Kidney (tissue), 13 donors: ENCODE measurements at regions not wholly inside any gene's neighbourhood (a gene's known extent, or its start where the extent isn't known, plus 50 kb on each side); places are given as distances from the start of the nearest gene placed in this dataset.

Source experiments
- DNase-seq, 5 donors: peaks; one replicate each; pipeline ENCODE4 v3.0.0-alpha.2; 2013 to 2020
- FAIRE-seq: peaks from 2 replicates; lab custom pipeline; 2012; peaks lifted over from hg19 to GRCh38; lab: Jason Lieb, UNC
- H3K27ac ChIP-seq, 2 donors: one replicate each; pipeline ENCODE4 v1.7.0; 2013; ENCODE audit warnings: low read depth in 2 of 2, low read length in 2 of 2, inconsistent platforms in 1 of 2
- H3K27me3 ChIP-seq: one replicate; pipeline ENCODE4 v1.7.1; 2013; ENCODE audit warnings: low read length, inconsistent platforms; ENCODE audit not compliant: control insufficient read depth, insufficient read depth
- H3K36me3 ChIP-seq, 3 donors: one replicate each; pipeline versions ENCODE4 v1.7.0 to v1.7.1; 2013; ENCODE audit warnings: low read length in 3 of 3, control low read depth in 1 of 3, inconsistent platforms in 1 of 3; ENCODE audit not compliant: insufficient read depth in 3 of 3, control insufficient read depth in 2 of 3
- H3K4me1 ChIP-seq, 3 donors: one replicate each; pipeline versions ENCODE4 v1.7.0 to v1.7.1; 2013; ENCODE audit warnings: low read length in 3 of 3, inconsistent platforms in 1 of 3, low read depth in 1 of 3; ENCODE audit not compliant: control insufficient read depth in 2 of 3, insufficient read depth in 2 of 3
- H3K4me3 ChIP-seq, 3 donors: one replicate each; pipeline versions ENCODE4 v1.7.0 to v1.8.1; 2013; ENCODE audit warnings: low read length in 3 of 3, control low read depth in 1 of 3, inconsistent platforms in 1 of 3
- H3K9ac ChIP-seq, 3 donors: one replicate each; pipeline versions ENCODE4 v1.7.0 to v1.7.1; 2013; ENCODE audit warnings: low read length in 3 of 3, control low read depth in 1 of 3, inconsistent platforms in 1 of 3
- H3K9me3 ChIP-seq, 3 donors: one replicate each; pipeline versions ENCODE4 v1.7.0 to v1.7.1; 2013; ENCODE audit warnings: low read length in 3 of 3, control low read depth in 1 of 3, inconsistent platforms in 1 of 3; ENCODE audit not compliant: control insufficient read depth in 2 of 3, insufficient read depth in 1 of 3
- CTCF ChIP-seq: IDR thresholded peaks from 3 replicates; pipeline ENCODE4 v1.5.1; 2012; ENCODE audit warnings: mild to moderate bottlenecking, moderate library complexity, borderline replicate concordance; ENCODE audit not compliant: insufficient read depth; ENCODE audit errors: extremely low read depth
- intact Hi-C: fragments of 100-400 bp; cut with DNase I; formaldehyde crosslinking; loops from one replicate; pipeline ENCODE4 v1.11.1; 2022
- donor health status: control.
- donor health status: control.
- donor health status: control.
- donor health status: control.
- donor health status: control.
- donor health status: DM: yes; HTN: yes; CAD: no.
- donor health status: Normal renal cell carcinoma (clear cell type).

- no peak overlapping the region for H3K4me3 ChIP-seq
- no peaks in the 10 kb centered on the region for H3K27me3 ChIP-seq
- H3K27ac ChIP-seq = no peak overlapping the region
- H3K9ac ChIP-seq = no peak overlapping the region
- TF ChIP-seq CTCF = no peak
- H3K9me3 ChIP-seq = no peaks in the 10 kb centered on the region
- FAIRE-seq (no peak), DNase-seq (no peak)
- H3K4me1 ChIP-seq = no peaks in the 10 kb centered on the region
- intact Hi-C loops = no loop called here
- H3K36me3 ChIP-seq = no peaks in the 10 kb centered on the region
These were observed 668.1 kb upstream of the EDIL3 start for GRCh38 chr5:85052826-85053225.

GRCh38 chr5:85069659-85070640 lies 685.3 kb upstream of the EDIL3 start:
- no peaks in the 10 kb centered on the region for H3K4me1 ChIP-seq
- DNase-seq (no peak), FAIRE-seq (no peak)
- no peak overlapping the region for H3K9ac ChIP-seq
- intact Hi-C loops = no loop called here
- no peaks in the 10 kb centered on the region for H3K9me3 ChIP-seq
- no peaks in the 10 kb centered on the region for H3K27me3 ChIP-seq
- TF ChIP-seq CTCF = no peak
- H3K27ac ChIP-seq = no peak overlapping the region
- H3K36me3 ChIP-seq = no peaks in the 10 kb centered on the region
- no peak overlapping the region for H3K4me3 ChIP-seq

- no peak for DNase-seq
- intact Hi-C loops = no loop called here
These were observed 692.9 kb upstream of the EDIL3 start for GRCh38 chr5:85077581-85077980.

More at GRCh38 chr5:85077581-85077980, 692.9 kb upstream of the EDIL3 start:
- Histone ChIP-seq H3K36me3 (no peaks in the 10 kb centered on the region), H3K27me3 (no peaks in the 10 kb centered on the region), H3K9ac (no peak overlapping the region), H3K9me3 (no peaks in the 10 kb centered on the region), H3K27ac (no peak overlapping the region), H3K4me1 (no peaks in the 10 kb centered on the region), H3K4me3 (no peak overlapping the region)
- FAIRE-seq = no peak
- TF ChIP-seq CTCF = no peak
